ENCODE measurements at regions not wholly inside any gene's neighbourhood (a gene's known extent, or its start where the extent isn't known, plus 50 kb on each side); places are given as distances from the start of the nearest gene placed in this dataset.

DNA sequence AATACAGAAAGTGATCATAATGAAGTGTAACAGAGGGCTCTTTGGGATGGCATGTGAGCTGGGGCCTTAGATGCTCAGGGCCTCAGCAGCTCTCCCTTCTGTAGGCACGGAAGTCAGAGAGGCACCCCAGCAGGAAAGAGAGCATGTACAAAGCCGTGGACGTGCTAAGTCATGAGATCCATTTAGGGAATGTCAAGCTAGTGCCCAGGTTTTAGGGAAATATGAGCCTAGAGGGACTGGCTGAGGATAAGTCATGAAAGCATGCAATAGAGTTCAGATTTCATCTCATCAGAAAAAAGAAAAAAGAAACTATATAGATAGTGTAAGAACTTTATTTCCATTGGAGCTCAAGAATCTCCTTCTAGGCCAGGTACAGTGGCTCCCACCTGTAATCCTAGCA, 379.5 kb upstream of the KLF4 start:
- 94% methylated on average over 3 of the region's 3 CpGs for WGBS
- Histone ChIP-seq H3K4me1 (ENCODE audit: control insufficient read depth in 4 of 4, insufficient read depth in 4 of 4, low read length in 3 of 4) (no peaks in the 10 kb centered on the region), H3K9ac (ENCODE audit: low read depth in 1 of 2, low read length in 2 of 2) (no peak overlapping the region), H3K27me3 (ENCODE audit: control insufficient read depth in 4 of 4, insufficient read depth in 4 of 4, low read length in 3 of 4) (no peaks in the 10 kb centered on the region), H3K36me3 (ENCODE audit: control insufficient read depth in 4 of 4, insufficient read depth in 3 of 4, low read depth in 1 of 4, low read length in 3 of 4) (no peaks in the 10 kb centered on the region), H3K27ac (ENCODE audit: low read depth in 1 of 2, low read length in 2 of 2) (no peak overlapping the region), H3K9me3 (ENCODE audit: control insufficient read depth in 4 of 4, low read length in 3 of 4) (no peaks in the 10 kb centered on the region), H3K4me3 (ENCODE audit: low read depth in 1 of 3, low read length in 3 of 3) (no peak overlapping the region)
- TF ChIP-seq, protein P1, sequence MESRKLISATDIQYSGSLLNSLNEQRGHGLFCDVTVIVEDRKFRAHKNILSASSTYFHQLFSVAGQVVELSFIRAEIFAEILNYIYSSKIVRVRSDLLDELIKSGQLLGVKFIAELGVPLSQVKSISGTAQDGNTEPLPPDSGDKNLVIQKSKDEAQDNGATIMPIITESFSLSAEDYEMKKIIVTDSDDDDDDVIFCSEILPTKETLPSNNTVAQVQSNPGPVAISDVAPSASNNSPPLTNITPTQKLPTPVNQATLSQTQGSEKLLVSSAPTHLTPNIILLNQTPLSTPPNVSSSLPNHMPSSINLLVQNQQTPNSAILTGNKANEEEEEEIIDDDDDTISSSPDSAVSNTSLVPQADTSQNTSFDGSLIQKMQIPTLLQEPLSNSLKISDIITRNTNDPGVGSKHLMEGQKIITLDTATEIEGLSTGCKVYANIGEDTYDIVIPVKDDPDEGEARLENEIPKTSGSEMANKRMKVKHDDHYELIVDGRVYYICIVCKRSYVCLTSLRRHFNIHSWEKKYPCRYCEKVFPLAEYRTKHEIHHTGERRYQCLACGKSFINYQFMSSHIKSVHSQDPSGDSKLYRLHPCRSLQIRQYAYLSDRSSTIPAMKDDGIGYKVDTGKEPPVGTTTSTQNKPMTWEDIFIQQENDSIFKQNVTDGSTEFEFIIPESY (IDR thresholded peaks at IDR 0.05) = no peak
- TF ChIP-seq FOXA1 (IDR thresholded peaks at IDR 0.05) (no peak), JUND (IDR thresholded peaks at IDR 0.05) (no peak), YY1 (IDR thresholded peaks at IDR 0.05) (no peak), EGR1 (IDR thresholded peaks at IDR 0.05; ENCODE audit: low read depth in 2 of 2) (no peak), RAD21 (IDR thresholded peaks at IDR 0.05) (no peak), HNF4G (IDR thresholded peaks at IDR 0.05) (no peak)
- TF ChIP-seq, protein P2, sequence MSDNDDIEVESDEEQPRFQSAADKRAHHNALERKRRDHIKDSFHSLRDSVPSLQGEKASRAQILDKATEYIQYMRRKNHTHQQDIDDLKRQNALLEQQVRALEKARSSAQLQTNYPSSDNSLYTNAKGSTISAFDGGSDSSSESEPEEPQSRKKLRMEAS (IDR thresholded peaks at IDR 0.05) = no peak
- TF ChIP-seq, protein P3, sequence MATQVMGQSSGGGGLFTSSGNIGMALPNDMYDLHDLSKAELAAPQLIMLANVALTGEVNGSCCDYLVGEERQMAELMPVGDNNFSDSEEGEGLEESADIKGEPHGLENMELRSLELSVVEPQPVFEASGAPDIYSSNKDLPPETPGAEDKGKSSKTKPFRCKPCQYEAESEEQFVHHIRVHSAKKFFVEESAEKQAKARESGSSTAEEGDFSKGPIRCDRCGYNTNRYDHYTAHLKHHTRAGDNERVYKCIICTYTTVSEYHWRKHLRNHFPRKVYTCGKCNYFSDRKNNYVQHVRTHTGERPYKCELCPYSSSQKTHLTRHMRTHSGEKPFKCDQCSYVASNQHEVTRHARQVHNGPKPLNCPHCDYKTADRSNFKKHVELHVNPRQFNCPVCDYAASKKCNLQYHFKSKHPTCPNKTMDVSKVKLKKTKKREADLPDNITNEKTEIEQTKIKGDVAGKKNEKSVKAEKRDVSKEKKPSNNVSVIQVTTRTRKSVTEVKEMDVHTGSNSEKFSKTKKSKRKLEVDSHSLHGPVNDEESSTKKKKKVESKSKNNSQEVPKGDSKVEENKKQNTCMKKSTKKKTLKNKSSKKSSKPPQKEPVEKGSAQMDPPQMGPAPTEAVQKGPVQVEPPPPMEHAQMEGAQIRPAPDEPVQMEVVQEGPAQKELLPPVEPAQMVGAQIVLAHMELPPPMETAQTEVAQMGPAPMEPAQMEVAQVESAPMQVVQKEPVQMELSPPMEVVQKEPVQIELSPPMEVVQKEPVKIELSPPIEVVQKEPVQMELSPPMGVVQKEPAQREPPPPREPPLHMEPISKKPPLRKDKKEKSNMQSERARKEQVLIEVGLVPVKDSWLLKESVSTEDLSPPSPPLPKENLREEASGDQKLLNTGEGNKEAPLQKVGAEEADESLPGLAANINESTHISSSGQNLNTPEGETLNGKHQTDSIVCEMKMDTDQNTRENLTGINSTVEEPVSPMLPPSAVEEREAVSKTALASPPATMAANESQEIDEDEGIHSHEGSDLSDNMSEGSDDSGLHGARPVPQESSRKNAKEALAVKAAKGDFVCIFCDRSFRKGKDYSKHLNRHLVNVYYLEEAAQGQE (IDR thresholded peaks at IDR 0.05) = no peak
- TF ChIP-seq, protein P4, sequence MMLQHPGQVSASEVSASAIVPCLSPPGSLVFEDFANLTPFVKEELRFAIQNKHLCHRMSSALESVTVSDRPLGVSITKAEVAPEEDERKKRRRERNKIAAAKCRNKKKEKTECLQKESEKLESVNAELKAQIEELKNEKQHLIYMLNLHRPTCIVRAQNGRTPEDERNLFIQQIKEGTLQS (IDR thresholded peaks at IDR 0.05) = no peak
- no peak for DNase-seq (ENCODE audit: low spot score)

DNA sequence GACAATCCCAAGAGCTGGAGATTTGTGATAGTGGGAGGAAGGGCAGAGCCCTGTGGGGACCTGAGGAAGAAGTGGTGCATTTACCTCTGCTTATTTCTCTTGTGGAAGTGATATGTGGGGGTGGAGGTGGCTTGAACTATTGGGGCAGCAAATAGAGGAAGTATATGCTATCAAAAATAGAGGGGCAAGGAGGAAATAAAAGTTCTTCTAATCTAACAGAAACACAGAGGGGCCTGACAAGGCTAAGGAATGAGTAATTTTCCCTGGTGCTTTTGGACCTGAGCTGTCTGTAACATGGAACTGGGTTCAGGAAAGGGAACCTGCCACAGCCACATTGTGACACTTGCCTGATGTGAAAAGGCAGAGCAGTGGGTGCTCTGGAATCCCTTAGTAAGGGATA, 378.6 kb upstream of the KLF4 start:
- H3K9me3 ChIP-seq (ENCODE audit: control insufficient read depth in 4 of 4, low read length in 3 of 4) = no peaks in the 10 kb centered on the region
- no peak overlapping the region for H3K4me3 ChIP-seq (ENCODE audit: low read depth in 1 of 3, low read length in 3 of 3)
- no peak overlapping the region for H3K27ac ChIP-seq (ENCODE audit: low read depth in 1 of 2, low read length in 2 of 2)
- no peak overlapping the region for H3K9ac ChIP-seq (ENCODE audit: low read depth in 1 of 2, low read length in 2 of 2)
- TF ChIP-seq, protein P3 (IDR thresholded peaks at IDR 0.05) = no peak
- TF ChIP-seq, protein P1 (IDR thresholded peaks at IDR 0.05) = no peak
- TF ChIP-seq JUND (IDR thresholded peaks at IDR 0.05) (no peak), RAD21 (IDR thresholded peaks at IDR 0.05) (no peak), TAF1 (conservative IDR thresholded peaks at IDR 0.05) (no peak), FOXA2 (IDR thresholded peaks at IDR 0.05) (no peak), YY1 (IDR thresholded peaks at IDR 0.05) (no peak), HNF4G (IDR thresholded peaks at IDR 0.05) (no peak), RXRA (IDR thresholded peaks at IDR 0.05) (no peak), GABPA (IDR thresholded peaks at IDR 0.05 in 1 of 2, conservative IDR thresholded peaks at IDR 0.05 in 1 of 2) (no peak), EGR1 (IDR thresholded peaks at IDR 0.05; ENCODE audit: low read depth in 2 of 2) (no peak), HNF4A (conservative IDR thresholded peaks at IDR 0.05) (no peak), NR2F2 (IDR thresholded peaks at IDR 0.05) (no peak)
- TF ChIP-seq, protein P2 (IDR thresholded peaks at IDR 0.05) = no peak
- TF ChIP-seq, protein P4 (IDR thresholded peaks at IDR 0.05) = no peak
- TF ChIP-seq, protein P5, sequence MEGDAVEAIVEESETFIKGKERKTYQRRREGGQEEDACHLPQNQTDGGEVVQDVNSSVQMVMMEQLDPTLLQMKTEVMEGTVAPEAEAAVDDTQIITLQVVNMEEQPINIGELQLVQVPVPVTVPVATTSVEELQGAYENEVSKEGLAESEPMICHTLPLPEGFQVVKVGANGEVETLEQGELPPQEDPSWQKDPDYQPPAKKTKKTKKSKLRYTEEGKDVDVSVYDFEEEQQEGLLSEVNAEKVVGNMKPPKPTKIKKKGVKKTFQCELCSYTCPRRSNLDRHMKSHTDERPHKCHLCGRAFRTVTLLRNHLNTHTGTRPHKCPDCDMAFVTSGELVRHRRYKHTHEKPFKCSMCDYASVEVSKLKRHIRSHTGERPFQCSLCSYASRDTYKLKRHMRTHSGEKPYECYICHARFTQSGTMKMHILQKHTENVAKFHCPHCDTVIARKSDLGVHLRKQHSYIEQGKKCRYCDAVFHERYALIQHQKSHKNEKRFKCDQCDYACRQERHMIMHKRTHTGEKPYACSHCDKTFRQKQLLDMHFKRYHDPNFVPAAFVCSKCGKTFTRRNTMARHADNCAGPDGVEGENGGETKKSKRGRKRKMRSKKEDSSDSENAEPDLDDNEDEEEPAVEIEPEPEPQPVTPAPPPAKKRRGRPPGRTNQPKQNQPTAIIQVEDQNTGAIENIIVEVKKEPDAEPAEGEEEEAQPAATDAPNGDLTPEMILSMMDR (IDR thresholded peaks at IDR 0.05; ENCODE audit: low read depth, low read length, missing input control) = no peak
- no peaks in the 10 kb centered on the region for H3K27me3 ChIP-seq (ENCODE audit: control insufficient read depth in 4 of 4, insufficient read depth in 4 of 4, low read length in 3 of 4)
- no peaks in the 10 kb centered on the region for H3K36me3 ChIP-seq (ENCODE audit: control insufficient read depth in 4 of 4, insufficient read depth in 3 of 4, low read depth in 1 of 4, low read length in 3 of 4)
- H3K4me1 ChIP-seq (ENCODE audit: control insufficient read depth in 4 of 4, insufficient read depth in 4 of 4, low read length in 3 of 4) = no peaks in the 10 kb centered on the region
- DNase-seq (ENCODE audit: low spot score) = no peak
